GM12891 (cell line): ENCODE measurements at regions not wholly inside any gene's neighbourhood (a gene's known extent, or its start where the extent isn't known, plus 50 kb on each side); places are given as distances from the start of the nearest gene placed in this dataset.

Experiments
- DNase-seq: peaks from one replicate; pipeline ENCODE4 v3.0.0; 2011; ENCODE audit warnings: low spot score; ENCODE audit not compliant: insufficient read length
- FAIRE-seq: peaks from 2 replicates; lab custom pipeline; 2011; peaks lifted over from hg19 to GRCh38; lab: Jason Lieb, UNC
- PAX5 ChIP-seq: IDR thresholded peaks from 2 replicates; pipeline ENCODE4 v1.6.1; 2011; ENCODE audit warnings: low read length, moderate library complexity, mild to moderate bottlenecking; ENCODE audit not compliant: insufficient read depth, severe bottlenecking
- POLR2A ChIP-seq: IDR thresholded peaks from 2 replicates; pipeline ENCODE4 v1.6.1; 2011; ENCODE audit warnings: low read depth, low read length, control low read depth
- POLR2AphosphoS5 ChIP-seq: IDR thresholded peaks from 2 replicates; pipeline ENCODE4 v1.6.1; 2011; ENCODE audit warnings: low read depth, low read length, control low read depth
- POU2F2 ChIP-seq: IDR thresholded peaks from 2 replicates; pipeline ENCODE4 v1.6.1; 2011; ENCODE audit warnings: low read depth, mild to moderate bottlenecking, control low read depth, low read length, moderate library complexity
- SPI1 ChIP-seq: IDR thresholded peaks from 2 replicates; pipeline ENCODE4 v1.6.1; 2011; ENCODE audit warnings: low read depth, low read length, control low read depth
- TAF1 ChIP-seq: IDR thresholded peaks from 2 replicates; pipeline ENCODE4 v1.6.1; 2011; ENCODE audit warnings: low read depth, low read length, control low read depth

- TF ChIP-seq POLR2A (no peak), SPI1 (no peak)
- no peak for FAIRE-seq
- no peak for DNase-seq
These were observed 176.1 kb downstream of the FGFR2 start for GRCh38 chr10:121422096-121422495.

- TF ChIP-seq POLR2A (no peak), POU2F2 (no peak), TAF1 (no peak), SPI1 (no peak), POLR2AphosphoS5 (no peak), PAX5 (no peak)
- FAIRE-seq (no peak), DNase-seq (no peak)
These were observed 172.6 kb downstream of the FGFR2 start for GRCh38 chr10:121425623-121426022.

DNA sequence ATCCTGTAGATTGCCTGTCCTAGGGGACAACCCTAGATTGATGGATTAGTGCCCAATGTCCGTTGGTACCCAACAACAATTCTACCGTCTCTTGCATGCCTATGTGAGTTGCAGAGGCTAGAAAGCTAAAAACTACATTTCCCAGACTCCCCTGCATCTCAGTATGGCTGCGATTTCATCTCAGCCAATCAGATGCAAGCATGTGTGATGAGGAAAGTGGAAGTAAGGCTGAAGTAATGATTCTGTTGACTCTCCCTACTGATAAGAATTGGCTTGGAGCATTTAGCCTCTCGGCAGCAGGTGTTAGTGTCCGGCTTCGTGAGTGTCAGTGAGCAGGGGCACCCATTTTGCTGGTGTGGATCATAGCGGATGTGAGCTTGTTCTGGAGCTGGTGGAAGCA is 171.9 kb downstream of the FGFR2 start:
- FAIRE-seq (no peak), DNase-seq (no peak)
- no peak for TF ChIP-seq SPI1
- TF ChIP-seq POLR2AphosphoS5: no peak
- no peak for TF ChIP-seq POU2F2
- TF ChIP-seq TAF1: no peak
- TF ChIP-seq POLR2A: no peak
- no peak for TF ChIP-seq PAX5
